Glomerular visceral epithelial cell (primary cell): ENCODE measurements at regions not wholly inside any gene's neighbourhood (a gene's known extent, or its start where the extent isn't known, plus 50 kb on each side); places are given as distances from the start of the nearest gene placed in this dataset.
A peak's percentile ranks its signal among the peaks of the same experiment; 100 is the strongest.
"Not testable (repeated sequence)": the region's sequence is repeated elsewhere in the genome, so short reads cannot be mapped to it uniquely, and the experiment has no call there.

Source experiments
- DNase-seq: peaks from one replicate; pipeline ENCODE4 v3.0.0-alpha.2; 2016; ENCODE audit errors: extremely low spot score

DNA sequence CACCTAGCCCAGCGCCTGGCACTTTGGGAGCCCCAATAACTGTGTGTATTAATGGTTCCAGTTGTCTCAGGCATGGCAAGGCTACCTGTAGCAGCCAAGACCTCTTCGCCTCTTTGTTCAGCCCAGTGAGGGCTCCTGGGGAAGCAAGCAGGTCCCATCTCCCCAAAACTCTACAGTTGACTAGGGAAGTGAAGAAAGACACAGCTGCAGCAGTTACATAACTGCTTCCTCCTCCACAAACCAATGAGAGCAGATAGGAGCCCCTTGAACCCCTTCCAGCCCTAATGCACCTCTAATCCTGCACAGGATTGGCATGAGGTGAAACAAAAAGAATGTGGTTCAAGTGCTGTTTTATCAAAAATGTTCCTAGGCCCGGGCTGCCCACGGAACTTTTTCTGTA, 100.5 kb downstream of the SYF2 start:
- no peak for DNase-seq

DNA sequence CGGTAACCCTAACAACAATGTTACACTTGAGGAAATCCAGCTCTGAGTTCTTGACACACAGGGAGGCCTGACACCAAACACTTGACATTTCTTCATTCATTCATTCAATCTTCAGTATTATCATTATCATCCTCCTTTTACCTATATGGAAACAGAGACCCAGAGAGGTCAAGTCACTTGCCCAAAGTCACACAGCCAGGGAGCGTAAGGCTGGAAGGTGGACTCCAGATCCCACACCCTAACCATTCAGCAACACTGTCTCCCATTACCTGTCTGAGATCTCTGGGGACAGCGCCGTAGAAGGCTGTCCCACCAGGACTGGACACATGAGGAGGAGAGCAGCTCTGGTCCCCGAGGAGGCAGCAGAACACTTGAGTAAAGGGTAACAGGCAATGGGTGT, 101.4 kb downstream of the SYF2 start:
- no peak for DNase-seq

DNA sequence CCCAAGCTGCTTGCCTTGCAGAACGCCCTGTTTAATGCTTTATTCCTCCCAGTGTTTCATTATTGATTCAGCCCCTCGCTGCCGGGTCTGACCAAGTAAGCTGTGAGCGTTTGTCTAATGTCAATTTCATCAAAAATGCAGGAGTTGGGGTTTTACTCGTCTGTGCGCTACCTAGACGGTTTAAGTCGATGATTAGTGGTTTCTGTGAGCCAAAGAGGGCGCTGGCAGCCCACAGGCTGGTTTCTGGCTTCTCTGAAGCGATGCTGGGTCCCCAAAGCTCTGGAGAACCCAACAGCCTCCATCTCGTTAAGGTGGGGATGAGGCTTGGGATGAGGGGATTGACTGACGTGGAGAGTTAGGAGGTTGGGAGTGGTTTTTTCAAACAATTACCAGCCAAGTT, 102.9 kb downstream of the SYF2 start:
- DNase-seq, result no peak

DNA sequence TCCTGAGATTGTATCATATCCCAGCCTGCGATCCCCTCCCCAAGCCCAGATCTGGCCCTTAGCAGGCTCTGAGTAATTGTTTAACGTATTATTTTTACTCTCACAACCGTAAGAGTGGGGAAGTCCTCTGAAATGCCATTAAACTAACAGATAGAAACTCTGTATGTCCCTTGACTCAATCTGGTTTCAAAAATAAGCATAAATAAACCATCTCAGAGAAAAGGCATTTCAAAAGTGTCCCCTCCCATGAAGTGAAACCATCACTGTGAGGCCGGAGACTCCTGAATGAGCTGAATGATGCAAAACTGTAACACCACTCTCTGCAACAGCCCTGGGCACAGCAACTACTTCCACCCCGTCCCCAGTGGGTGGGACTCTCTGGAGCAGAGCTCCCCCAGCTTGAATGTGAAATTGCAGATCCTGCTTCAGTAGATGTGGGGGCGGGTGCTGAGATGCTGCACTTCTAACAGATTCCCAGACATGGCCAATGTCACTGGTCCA, 104.1 kb downstream of the SYF2 start:
- no peak for DNase-seq

DNA sequence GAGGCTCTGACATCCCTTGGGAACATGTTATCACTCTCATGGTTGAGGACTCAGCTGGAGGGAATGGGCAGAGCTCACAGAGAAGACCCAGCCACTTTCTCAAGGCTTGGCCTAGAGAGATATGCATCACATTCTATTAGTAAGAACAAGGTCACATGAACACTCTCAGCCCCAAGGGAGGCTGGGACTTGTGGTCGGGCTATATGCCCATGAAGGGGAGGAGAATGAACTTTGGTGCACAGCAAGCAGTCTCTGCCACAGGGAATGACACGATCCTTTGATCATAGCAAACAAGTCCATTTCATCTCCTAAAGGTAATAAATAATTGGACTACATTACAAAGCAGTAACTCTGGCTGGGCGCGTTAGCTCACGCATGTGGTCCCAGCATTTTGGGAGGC, 105.7 kb downstream of the SYF2 start:
- no peak for DNase-seq

DNA sequence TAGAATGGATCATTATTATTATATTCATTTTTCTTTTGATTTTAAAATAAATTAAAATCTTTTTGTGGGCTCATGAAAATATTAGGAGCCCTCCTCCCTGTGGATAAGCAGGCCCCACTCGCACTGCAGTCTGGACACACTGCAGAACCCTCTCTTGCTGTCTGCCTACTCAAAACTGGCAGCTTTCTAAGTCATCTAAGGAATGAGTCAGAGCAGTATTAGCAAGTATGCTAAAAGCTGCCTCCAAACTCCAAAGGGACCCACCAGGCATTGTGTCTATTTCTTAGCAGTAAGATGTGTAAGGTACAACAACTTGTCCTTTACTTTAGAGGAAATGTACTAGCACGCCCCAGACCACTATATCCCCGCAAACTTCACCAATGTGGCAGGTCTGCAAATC, 108.8 kb downstream of the SYF2 start:
- no peak for DNase-seq

DNA sequence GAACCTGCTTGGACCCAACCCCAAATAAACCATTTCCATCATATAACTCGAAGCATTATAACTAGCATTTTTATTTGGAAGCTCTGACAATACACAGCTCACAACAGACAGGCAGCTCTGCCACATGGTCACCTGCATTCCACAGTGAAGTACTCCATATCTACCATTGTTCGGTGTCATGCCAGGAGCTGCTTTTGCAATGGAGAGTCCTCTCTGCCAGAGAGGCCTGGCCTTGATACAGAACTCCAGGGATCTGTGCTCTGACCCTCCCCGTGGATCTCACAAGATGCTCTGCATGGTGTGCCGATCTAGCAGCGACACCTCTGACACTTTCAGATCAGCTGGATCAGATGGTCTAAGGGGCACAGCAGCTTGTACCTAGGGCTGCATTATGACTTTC, 109.6 kb downstream of the SYF2 start:
- DNase-seq, result no peak

DNA sequence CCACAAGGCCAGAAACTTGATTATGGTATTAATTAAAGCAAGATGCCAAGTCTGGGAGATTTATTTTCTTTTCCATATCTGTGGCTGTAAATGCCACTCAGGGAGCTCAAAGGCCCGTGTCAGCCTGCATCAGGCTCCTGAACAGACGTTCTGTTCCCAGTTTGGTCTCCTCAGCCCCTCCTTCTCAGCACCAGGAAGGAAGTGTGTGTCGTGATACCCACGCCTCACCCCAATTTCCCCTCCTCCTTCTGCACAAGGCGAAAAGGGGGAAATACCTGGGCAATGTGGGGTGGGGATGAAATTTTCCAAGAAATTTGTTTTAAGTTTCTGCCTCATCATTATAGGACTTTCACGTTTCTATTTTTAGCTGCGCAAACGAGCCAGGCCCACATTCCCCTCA, 112.0 kb downstream of the SYF2 start:
- DNase-seq, result no peak

DNA sequence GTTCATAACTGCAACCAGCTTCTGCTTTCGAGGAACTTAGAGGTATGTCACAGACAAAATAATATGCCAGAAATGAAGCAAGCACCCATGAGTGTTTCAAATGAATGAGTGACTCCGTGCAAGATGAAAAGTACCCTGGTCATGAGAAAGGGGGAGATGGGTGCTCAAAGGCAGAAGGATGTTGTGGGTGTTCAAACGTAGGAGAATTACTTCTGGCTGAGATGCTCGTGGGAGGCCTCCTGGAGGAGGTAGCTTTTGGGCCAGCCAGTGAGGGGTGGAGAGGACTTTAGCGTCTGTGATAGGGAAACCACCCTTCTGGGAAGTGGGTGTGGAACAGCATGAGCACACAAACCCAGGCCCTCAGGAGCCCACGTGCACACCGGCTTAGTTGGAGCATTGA, 113.8 kb downstream of the SYF2 start:
- no peak for DNase-seq

DNA sequence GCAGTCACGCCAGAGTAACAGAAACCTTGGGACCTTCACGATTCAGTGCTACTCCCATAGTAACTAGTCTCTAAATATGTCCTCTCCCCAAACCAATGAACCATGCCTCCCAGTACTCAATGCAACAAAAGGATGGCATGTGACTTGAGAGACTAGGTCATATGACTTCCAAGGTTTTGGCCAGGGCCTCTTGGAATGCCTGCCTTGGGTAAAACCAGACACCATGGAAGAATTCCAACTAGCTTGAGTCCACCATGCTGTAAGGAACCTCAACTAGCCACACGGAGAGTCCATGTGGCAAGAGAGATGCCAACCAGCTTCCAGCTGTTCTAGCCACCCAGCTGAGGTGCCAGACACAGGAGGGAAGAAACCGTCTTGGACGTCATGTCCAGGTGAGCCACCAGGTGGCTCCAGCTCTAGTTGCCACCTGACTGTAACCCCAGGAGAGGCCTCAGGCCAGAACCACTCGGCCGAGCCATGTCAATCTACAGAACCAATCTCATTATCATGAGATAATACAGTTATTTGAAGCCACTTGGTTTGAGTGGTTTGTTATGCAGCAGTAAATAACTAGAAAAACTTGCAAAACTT, 115.0 kb downstream of the SYF2 start:
- DNase-seq, result peak; percentile 11

DNA sequence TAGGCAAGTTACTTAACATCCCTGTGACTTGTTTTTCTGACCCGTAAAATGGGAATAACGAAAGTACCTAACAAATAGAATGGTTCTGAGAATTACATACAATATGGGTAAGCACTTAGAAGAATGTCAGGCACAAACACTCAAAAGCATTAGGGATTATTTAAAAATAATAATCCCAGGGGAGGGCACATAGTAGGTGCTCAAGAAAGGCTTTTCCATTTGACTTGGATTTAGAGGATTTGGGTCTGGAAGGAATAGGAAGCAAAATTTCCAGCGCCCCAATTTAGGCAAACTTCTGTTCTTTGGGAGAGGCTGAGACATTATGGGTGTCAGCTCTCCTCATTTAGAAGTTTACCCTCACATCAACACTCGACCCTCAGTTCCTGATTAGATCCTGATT, 115.5 kb downstream of the SYF2 start:
- no peak for DNase-seq

DNA sequence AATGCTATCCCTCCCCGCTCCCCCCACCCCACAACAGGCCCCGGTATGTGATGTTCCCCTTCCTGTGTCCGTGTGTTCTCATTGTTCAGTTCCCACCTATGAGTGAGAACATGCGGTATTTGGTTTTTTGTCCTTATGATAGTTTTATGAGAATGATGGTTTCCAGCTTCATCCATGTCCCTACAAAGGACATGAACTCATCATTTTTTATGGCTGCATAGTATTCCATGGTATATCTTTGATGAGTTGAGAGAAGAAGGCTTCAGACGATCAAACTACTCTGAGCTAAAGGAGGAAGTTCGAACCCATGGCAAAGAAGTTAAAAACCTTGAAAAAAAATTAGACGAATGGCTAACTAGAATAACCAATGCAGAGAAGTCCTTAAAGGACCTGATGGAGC, 116.2 kb downstream of the SYF2 start:
- DNase-seq, result not testable (repeated sequence)

DNA sequence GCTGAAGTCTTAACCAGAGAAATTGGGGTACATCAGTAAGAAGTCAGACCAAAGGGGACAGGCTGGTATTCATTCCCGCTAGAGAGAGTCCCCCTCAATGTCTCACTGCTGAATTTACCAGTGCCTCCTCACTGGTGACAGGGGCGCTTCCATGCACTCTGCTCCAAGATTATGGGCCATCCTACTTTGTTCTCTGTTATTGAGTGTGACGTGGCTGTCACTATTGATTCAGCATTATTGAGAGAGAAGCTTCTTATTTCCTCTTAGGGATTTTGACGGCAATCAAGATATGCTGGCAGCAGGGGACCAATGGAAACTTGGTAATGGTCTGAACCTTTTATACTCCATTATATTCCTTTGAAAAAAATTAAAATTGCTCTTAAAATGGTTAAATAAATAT, 118.6 kb downstream of the SYF2 start:
- DNase-seq, result no peak

DNA sequence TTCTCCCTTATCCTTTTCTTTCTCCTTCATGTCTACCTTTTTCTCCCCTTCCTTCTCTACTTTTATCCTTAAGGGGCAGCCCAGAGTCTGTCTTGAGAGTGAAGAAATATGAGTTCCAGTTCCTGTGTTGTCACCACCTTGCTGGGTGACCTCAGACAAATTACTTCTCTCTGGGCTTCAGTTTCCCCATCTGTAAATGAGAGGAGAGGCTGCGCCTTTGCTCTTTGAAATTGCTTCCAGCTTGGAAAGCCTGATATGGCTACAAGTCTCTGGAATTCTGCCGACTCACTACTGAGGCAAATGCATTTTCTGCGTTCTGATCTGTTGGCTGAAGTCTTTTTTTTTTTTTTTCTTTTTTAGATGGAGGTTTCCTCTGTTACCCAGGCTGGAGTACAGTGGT, 119.2 kb downstream of the SYF2 start:
- DNase-seq, result no peak

DNA sequence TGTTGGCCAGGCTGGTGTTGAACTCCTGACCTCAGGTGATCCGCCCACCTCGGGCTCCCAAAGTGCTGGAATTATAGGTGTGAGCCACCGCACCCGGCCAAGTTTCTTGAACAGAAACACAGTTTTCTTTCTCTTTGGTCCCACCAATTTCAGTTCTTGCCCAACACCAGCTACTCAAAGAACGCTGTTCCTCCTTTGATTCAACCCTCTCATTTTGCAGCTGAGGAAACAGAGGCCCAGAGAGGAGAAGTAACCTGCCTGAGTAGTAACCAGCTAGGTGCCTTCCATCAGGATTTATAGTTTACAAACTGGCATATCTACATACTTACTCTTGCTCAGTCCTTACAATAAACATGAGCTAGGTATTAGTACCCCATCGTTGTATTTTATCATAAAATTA, 119.9 kb downstream of the SYF2 start:
- DNase-seq, result no peak

DNA sequence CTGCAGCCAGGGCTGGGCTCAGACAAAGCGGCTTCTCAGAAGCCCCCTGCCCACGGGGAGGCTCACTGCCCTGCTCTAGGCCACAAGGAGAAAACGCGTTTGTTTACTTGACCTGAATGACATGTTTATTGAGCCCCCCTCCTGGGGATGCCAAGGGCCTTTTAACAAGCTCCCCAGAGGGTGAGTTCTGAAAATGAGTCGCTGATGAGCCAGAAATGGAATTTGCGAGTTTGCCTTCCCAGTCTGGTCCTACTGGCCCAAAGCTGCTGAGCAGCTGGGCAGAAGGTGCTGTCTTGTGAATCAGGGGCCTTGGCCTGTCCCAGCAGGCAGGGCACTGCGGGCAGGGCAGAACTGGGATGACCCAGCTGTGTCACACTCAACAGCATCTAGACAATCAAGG, 120.6 kb downstream of the SYF2 start:
- DNase-seq, result no peak

DNA sequence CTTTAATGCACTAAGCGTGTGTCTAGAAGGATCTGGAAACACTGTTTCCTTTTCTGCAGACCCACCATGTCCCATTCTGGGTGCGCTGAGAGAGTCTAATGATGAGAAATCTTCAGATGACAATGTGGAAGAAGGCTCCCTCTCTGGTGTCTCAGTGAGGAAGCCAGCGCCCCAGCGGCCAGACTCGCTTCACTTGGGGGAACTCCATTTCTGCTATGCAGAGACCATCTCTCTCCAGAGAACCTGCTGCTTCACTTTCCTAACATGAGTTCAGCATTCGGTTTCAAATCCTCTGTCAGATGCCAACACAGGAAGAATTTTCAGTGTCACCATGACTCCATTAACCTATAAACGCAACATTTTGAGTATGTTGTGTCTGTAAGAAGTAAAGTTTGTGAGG, 121.8 kb downstream of the SYF2 start:
- no peak for DNase-seq

DNA sequence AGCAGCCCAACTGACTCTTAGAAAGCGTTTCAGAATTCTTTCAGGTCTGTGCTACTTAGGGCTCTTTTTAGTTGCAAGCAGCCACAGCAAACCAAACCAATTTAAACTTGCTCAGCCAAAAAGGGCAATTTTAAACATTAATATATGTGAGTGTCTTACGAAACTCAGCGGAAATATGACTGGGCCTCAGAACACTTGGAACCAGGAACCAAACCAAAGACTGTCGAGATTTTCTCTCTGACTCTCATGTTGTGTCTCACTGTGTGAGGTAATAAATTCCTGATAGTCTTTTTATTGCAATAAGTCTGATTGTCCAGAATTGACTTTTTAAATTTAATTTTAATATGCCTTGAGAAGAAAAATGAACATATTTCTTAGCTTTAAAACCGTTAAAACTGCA, 122.3 kb downstream of the SYF2 start:
- no peak for DNase-seq

DNA sequence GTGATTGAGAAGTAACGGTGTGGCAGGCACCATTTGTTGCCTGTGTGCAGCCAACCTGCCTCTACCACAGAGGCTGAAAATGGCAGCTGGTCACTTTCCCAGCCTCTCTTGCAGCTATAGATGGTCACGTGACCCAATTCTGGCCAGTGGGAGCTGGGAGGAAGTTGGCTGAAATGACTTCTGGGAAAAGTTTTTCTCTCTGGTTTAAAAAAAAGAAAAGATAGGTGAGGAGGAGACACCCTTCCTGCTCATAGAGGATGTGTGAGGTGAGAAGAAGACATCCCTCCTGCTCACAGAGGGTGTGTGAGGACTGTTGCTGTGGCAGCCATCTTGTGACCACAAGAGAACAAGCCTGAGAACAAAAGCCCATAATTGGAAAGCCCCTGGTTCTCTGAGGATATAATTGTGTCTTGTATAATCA, 122.8 kb downstream of the SYF2 start:
- DNase-seq, result no peak

DNA sequence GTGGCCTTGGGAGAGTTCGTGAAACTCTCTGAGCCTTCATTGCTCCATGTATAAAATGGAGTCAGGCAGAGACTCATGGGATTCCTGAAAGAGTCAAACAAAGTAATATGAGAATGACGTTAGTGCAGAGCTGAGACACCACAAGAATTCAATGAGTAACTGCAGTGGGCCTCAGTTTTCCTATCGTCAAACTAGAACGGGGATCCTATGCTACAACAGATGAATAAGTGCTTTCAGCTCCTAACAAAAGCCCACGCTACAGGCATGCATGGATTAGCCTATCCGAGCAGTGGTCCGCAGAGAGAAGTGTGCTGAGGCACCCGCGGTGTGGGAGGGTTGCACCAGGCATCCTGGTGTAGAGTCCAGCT, 124.7 kb downstream of the SYF2 start:
- DNase-seq, result no peak

DNA sequence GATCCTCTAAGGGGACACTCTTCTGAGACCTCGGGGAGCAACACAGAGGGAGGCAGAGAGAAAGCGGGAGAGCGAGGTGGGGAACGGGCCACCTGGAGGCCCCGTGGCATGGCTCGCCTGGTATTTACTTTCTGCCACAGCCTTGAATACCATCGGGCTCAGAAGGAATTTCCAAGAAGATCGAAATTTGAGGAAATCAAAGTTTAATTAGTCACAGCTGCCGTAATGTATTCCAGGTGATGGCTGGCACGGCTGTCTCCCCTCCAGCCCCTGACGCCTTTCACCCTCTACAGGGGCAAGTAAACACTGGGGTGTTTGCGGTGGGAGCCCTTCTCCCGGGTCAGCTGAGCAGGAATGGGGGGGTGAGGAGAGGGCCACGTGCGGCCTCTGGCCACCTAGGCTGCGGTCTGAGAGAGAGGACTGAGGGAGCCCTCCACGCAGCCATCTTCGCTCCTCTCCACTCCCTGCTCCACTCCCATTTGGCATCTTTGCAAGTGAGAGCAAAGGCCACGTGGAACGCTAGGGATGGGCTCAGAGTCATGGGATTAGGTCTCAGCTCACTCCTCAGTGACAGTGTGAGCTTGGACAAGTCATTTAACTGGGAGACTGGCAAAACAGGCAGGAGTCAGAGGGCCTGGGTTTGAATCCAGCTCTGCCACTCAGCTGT, 125.2 kb downstream of the SYF2 start:
- no peak for DNase-seq

DNA sequence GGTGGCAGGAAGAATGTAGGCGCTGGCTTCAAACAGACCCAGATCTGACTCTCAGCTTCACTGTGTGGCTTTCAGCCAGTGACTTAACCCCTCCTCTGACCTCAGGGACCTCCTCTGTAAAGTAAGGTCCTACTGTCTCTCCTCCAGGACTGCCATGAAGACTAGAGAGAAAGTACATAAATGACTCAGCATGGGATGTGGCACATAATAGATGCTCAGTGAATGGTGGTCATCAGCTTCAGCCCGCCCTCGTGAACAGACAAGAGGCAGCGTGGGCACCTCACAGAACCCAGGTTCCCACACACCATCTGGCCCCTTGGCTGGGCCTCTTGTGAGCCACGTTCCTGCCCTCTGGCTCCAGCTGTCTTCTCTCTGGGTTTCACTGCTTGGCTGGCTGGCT, 126.0 kb downstream of the SYF2 start:
- no peak for DNase-seq

DNA sequence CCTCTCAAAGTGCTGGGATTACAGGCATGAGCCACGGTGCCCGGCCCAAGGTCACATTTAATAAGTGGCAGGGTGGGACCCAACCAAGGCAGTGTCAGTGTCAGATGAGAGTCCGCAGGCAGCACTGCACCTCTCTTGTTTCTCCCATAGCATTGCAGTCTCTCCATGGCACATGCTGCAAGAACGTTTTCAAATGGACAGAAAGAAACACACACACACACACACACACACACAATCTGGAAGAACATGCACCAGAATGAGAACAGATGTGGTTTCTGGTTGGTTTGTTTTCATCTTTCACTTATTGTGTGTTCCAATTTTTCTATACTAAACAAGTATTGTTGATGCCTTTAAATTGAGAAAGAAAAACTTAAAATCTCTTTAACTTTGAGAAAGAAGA, 126.5 kb downstream of the SYF2 start:
- no peak for DNase-seq

DNA sequence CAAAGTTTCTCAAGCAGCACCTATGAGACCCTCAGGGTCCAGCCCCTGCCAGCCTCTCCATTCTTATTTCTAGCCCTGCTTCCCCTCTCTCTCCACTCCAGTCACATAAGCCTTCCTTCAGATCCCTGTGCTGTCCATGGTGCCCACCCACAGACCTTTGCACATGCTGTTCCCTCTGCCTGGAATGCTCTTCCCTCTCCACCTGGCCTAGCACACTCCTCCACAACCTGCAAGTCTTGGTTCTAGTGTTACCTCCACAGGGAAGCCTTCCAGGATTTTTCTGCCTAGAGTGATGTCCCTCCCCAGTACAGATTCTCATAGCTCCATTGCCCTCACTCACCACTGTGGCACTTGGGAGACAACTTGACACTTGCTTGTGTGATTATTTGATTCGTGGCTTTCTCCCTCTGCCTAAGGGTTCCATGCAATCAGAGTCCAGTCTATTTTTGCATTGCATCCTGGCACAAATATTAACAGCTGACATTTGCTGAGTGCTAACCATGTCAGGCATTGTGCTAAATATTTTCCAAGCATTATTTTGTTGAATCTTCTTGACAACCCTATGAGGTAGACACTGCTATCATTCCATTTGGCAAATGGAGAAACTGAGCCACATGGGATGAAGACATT, 127.3 kb downstream of the SYF2 start:
- no peak for DNase-seq
